ENCODE measurements at regions not wholly inside any gene's neighbourhood (a gene's known extent, or its start where the extent isn't known, plus 50 kb on each side); places are given as distances from the start of the nearest gene placed in this dataset.

DNA sequence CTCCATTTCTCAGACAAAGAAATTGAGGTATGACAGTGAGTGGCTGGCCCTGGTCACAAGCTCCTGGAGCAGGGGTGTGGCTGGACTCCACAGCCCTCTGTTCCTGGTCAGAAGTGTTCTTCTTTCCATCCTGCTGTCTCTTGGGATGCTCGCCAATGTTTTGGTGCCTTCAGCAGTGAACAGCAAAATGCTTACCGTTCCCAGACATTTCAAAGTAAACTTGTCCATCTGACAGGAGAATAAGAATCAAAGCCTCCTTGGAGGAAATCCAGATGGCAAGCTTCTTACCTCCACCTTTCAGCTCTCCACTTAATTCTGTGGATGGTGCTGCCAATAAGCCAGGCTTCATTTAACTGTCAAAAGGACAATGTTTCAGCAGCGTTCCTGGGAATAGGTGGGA lies 954.1 kb downstream of the UQCRFS1 start:
- TF ChIP-seq, protein P1, sequence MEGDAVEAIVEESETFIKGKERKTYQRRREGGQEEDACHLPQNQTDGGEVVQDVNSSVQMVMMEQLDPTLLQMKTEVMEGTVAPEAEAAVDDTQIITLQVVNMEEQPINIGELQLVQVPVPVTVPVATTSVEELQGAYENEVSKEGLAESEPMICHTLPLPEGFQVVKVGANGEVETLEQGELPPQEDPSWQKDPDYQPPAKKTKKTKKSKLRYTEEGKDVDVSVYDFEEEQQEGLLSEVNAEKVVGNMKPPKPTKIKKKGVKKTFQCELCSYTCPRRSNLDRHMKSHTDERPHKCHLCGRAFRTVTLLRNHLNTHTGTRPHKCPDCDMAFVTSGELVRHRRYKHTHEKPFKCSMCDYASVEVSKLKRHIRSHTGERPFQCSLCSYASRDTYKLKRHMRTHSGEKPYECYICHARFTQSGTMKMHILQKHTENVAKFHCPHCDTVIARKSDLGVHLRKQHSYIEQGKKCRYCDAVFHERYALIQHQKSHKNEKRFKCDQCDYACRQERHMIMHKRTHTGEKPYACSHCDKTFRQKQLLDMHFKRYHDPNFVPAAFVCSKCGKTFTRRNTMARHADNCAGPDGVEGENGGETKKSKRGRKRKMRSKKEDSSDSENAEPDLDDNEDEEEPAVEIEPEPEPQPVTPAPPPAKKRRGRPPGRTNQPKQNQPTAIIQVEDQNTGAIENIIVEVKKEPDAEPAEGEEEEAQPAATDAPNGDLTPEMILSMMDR (IDR thresholded peaks at IDR 0.05 in 8 of 11, conservative IDR thresholded peaks at IDR 0.05 in 3 of 11): no peak
- TF ChIP-seq POLR2AphosphoS5 (IDR thresholded peaks at IDR 0.05): no peak

Data from spleen (tissue), 7 donors.